Putamen (tissue), 1 donor: ENCODE measurements at regions not wholly inside any gene's neighbourhood (a gene's known extent, or its start where the extent isn't known, plus 50 kb on each side); places are given as distances from the start of the nearest gene placed in this dataset.

Source experiments
- DNase-seq: peaks from one replicate; pipeline ENCODE4 v3.0.0-alpha.2; 2016; ENCODE audit warnings: low spot score

- DNase-seq = no peak
Measured at GRCh38 chr1:59022799-59023198, 239.0 kb upstream of the JUN start.

- no peak for DNase-seq
Measured at GRCh38 chr1:59025201-59025600, 241.4 kb upstream of the JUN start.

- DNase-seq = no peak
Measured at GRCh38 chr1:59025898-59026426, 242.1 kb upstream of the JUN start.

GRCh38 chr1:59026472-59026948, 242.7 kb upstream of the JUN start:
- DNase-seq = no peak

- DNase-seq = no peak
Measured at GRCh38 chr1:59027177-59027576, 243.3 kb upstream of the JUN start.

GRCh38 chr1:59028048-59028447, 244.2 kb upstream of the JUN start:
- no peak for DNase-seq

- DNase-seq = no peak
Measured at GRCh38 chr1:59029411-59030167, 245.7 kb upstream of the JUN start.

GRCh38 chr1:59032228-59032627, 248.4 kb upstream of the JUN start:
- DNase-seq = no peak

GRCh38 chr1:59033761-59034160, 249.9 kb upstream of the JUN start:
- no peak for DNase-seq

- no peak for DNase-seq
Measured at GRCh38 chr1:59034925-59035324, 251.1 kb upstream of the JUN start.

GRCh38 chr1:59039551-59039950, 255.7 kb upstream of the JUN start:
- no peak for DNase-seq

- no peak for DNase-seq
Measured at GRCh38 chr1:59040486-59040885, 256.4 kb upstream of the FGGY start.

GRCh38 chr1:59041646-59042277, 255.1 kb upstream of the FGGY start:
- no peak for DNase-seq

GRCh38 chr1:59043796-59044195, 253.1 kb upstream of the FGGY start:
- no peak for DNase-seq

GRCh38 chr1:59044535-59045121, 252.3 kb upstream of the FGGY start:
- DNase-seq = no peak

- DNase-seq = no peak
Measured at GRCh38 chr1:59045137-59045536, 251.8 kb upstream of the FGGY start.

GRCh38 chr1:59045636-59046035, 251.3 kb upstream of the FGGY start:
- no peak for DNase-seq

GRCh38 chr1:59046134-59046533, 250.8 kb upstream of the FGGY start:
- no peak for DNase-seq

GRCh38 chr1:59046730-59047157, 250.2 kb upstream of the FGGY start:
- DNase-seq = no peak

- no peak for DNase-seq
Measured at GRCh38 chr1:59051007-59051406, 245.9 kb upstream of the FGGY start.

- DNase-seq = no peak
Measured at GRCh38 chr1:59052166-59052590, 244.7 kb upstream of the FGGY start.

GRCh38 chr1:59054172-59054571, 242.7 kb upstream of the FGGY start:
- DNase-seq = no peak
